Gastroesophageal sphincter (tissue), 4 donors: ENCODE measurements at regions not wholly inside any gene's neighbourhood (a gene's known extent, or its start where the extent isn't known, plus 50 kb on each side); places are given as distances from the start of the nearest gene placed in this dataset.
"Not testable (repeated sequence)": the region's sequence is repeated elsewhere in the genome, so short reads cannot be mapped to it uniquely, and the experiment has no call there.

ENCODE experiments used
- ATAC-seq: fragments of 150-250 bp; one replicate; pipeline ENCODE4 v1.9.1; 2016; ENCODE audit warnings: mild to moderate bottlenecking, moderate library complexity
- H3K27ac ChIP-seq, 4 donors: fragments of 200-600 bp; sonication (generic) in 3 of 4; 1 replicate in 3 of 4; 2 replicates in 1 of 4; pipeline ENCODE4 v1.5.1; 2016 to 2019
- H3K27me3 ChIP-seq: fragments of 200-600 bp; sonication (generic); one replicate; pipeline ENCODE4 v1.5.1; 2019
- H3K36me3 ChIP-seq, 2 donors: fragments of 200-600 bp; sonication (generic); one replicate each; pipeline ENCODE4 v1.5.1; 2019; ENCODE audit warnings: control low read depth in 1 of 2
- H3K4me1 ChIP-seq, 3 donors: fragments of 200-600 bp; sonication (generic); 1 replicate in 2 of 3; 2 replicates in 1 of 3; pipeline ENCODE4 v1.5.1; 2016 to 2019; ENCODE audit warnings: control low read depth in 2 of 3
- H3K4me3 ChIP-seq, 2 donors: fragments of 200-600 bp; sonication (generic); one replicate each; pipeline ENCODE4 v1.5.1; 2019; ENCODE audit warnings: mild to moderate bottlenecking in 1 of 2, moderate library complexity in 1 of 2
- H3K9me3 ChIP-seq, 3 donors: fragments of 200-600 bp; sonication (generic); one replicate each; pipeline ENCODE4 v1.5.1; 2017 to 2019; ENCODE audit warnings: control low read depth in 2 of 3
- EP300 ChIP-seq: sonication (generic); formaldehyde crosslinking; IDR thresholded peaks from one replicate; pipeline ENCODE4 v1.6.1; 2017; ENCODE audit warnings: antibody characterized with exemption, mild to moderate bottlenecking
- POLR2A ChIP-seq, 2 donors: fragments of 450-650 bp; IDR thresholded peaks; one replicate each; pipeline ENCODE4 v1.6.1; 2017; ENCODE audit warnings: antibody characterized with exemption in 2 of 2, mild to moderate bottlenecking in 2 of 2, moderate library complexity in 1 of 2
- POLR2AphosphoS5 ChIP-seq: sonication (generic); formaldehyde crosslinking; IDR thresholded peaks from one replicate; pipeline ENCODE4 v1.6.1; 2017; ENCODE audit warnings: antibody characterized with exemption
- WGBS, 2 donors: methylation state at CpG; one replicate each; pipeline ENCODE4 v1.1.5; 2018; ENCODE audit warnings: low coverage in 1 of 2; 5-methylcytosine and 5-hydroxymethylcytosine counted together
- TF ChIP-seq, protein P1 (sequence below), 4 experiments: fragments of 200-600 bp in 2 of 4; fragments of 450-650 bp in 2 of 4; sonication (generic) in 1 of 4; IDR thresholded peaks; one replicate each; pipeline ENCODE4 v1.5.1; 2017 to 2019; ENCODE audit warnings: antibody characterized with exemption in 4 of 4, mild to moderate bottlenecking in 2 of 4, moderate library complexity in 2 of 4

DNA sequence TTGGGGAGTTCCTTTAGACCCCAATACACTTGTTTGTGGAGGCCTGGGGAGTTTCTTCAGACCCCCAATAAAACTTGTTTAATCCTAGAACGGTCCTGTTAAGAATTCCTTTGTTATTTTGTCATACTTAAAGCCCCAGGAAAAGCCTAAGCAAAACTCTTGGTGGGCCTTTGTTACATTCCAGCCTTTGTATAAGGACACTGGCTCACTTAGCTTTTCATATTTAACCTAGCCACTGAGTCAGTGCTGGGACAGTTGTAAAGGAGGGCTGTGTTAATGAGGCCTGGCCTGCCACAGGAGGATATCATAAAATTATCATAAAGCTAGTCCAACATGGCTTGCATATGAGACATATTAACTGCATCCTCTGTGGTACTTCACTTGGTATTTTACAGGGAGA lies 760.1 kb downstream of the ZNF385D start:
- WGBS, 2 donors = 36 to 100% methylated on average over 1 of the region's 1 CpG
- ATAC-seq = no peak
- no peak overlapping the region for H3K27ac ChIP-seq

DNA sequence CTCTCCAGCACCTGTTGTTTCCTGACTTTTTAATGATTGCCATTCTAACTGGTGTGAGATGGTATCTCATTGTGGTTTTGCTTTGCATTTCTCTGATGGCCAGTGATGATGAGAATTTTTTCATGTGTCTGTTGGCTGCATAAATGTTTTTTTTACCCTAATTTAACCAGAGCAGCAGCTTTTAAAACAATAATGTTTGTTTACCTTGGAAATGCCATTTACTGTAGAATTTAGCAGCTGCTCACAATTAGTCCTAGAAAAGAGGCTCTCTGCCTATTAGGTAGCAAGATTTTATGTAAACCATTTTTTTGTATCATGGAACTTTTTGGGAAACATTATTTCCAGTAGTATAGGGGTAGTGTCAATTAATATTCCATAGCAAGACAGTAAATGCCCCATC lies 761.4 kb downstream of the ZNF385D start:
- not testable (repeated sequence) for H3K4me3 ChIP-seq, H3K27me3 ChIP-seq, H3K9me3 ChIP-seq, H3K4me1 ChIP-seq, H3K36me3 ChIP-seq, H3K27ac ChIP-seq, ATAC-seq

More for the DNA sequence above, 760.1 kb downstream of the ZNF385D start:
- Histone ChIP-seq H3K36me3 (no peaks in the 10 kb centered on the region), H3K4me1 (no peaks in the 10 kb centered on the region), H3K4me3 (no peak overlapping the region), H3K27me3 (no peaks in the 10 kb centered on the region), H3K9me3 (no peaks in the 10 kb centered on the region)
- TF ChIP-seq POLR2AphosphoS5 (no peak), POLR2A (IDR thresholded peaks at IDR 0.05) (no peak), EP300 (no peak)
- TF ChIP-seq, protein P1, sequence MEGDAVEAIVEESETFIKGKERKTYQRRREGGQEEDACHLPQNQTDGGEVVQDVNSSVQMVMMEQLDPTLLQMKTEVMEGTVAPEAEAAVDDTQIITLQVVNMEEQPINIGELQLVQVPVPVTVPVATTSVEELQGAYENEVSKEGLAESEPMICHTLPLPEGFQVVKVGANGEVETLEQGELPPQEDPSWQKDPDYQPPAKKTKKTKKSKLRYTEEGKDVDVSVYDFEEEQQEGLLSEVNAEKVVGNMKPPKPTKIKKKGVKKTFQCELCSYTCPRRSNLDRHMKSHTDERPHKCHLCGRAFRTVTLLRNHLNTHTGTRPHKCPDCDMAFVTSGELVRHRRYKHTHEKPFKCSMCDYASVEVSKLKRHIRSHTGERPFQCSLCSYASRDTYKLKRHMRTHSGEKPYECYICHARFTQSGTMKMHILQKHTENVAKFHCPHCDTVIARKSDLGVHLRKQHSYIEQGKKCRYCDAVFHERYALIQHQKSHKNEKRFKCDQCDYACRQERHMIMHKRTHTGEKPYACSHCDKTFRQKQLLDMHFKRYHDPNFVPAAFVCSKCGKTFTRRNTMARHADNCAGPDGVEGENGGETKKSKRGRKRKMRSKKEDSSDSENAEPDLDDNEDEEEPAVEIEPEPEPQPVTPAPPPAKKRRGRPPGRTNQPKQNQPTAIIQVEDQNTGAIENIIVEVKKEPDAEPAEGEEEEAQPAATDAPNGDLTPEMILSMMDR (IDR thresholded peaks at IDR 0.05) = no peak

DNA sequence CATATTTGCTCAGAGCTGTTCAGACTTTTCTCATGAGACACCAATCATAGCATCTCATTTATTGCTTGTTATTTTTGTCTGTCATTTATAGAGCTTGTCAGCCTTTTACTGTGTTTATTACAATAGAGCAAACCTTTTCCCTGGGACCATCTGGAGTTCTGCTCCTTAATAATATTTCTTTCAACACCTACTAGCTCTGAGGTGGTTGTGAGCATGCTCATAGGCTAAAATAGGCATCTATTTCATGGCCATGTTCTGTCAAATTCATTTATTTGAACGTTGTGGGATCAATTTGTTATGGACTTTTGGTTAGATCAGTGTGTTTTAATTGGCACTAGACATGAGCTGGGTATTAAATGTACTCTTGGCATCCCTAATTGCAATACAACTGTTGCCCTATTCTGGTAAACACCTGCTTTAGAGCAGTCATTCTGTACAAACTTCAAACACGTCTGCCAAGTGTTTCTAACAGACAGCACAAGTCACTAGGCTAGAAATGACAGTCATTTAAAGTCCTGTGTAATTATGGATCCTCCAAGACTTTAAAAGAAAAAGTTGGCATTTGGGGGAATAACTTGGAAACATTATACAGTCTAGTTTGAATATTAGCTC lies 766.3 kb downstream of the ZNF385D start:
- no peak overlapping the region for H3K27ac ChIP-seq

DNA sequence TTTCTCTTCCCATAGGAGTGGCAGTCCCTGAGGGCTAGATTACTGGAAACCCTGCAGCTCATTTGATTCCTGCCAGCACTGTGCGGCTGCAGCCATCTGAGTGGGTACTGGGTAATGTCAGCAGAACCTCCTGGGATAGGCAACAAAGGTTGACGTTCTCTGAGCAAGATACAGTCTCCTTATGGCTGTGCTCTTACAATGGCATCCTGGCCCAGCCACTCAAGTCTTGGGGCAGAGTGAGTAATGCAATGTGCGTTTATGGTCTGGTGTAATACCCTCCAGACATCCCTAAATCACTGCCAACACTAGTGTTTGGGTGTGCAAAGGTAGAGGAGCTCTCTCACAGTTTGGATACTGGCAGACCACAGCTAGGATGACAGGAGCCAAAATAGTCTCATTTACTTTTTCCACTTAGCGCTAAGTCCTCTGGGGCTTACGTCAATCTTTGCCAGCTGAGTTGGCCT lies 775.8 kb downstream of the ZNF385D start:
- no peak for TF ChIP-seq POLR2AphosphoS5
- TF ChIP-seq EP300 = no peak
- Histone ChIP-seq H3K4me1 (peaks cover 0 to 9% (median 0%) of the 10 kb centered on the region in 3 donors), H3K36me3 (no peaks in the 10 kb centered on the region), H3K9me3 (no peaks in the 10 kb centered on the region), H3K27ac (no peak overlapping the region), H3K4me3 (no peak overlapping the region), H3K27me3 (no peaks in the 10 kb centered on the region)
- WGBS, 2 donors = 37 to 66% methylated on average over 2 to 3 of the region's 5 CpGs
- ATAC-seq = no peak

More for the DNA sequence above, 766.3 kb downstream of the ZNF385D start:
- no peaks in the 10 kb centered on the region for H3K9me3 ChIP-seq
- peaks cover 0 to 6% (median 0%) of the 10 kb centered on the region in 3 donors for H3K4me1 ChIP-seq
- no peaks in the 10 kb centered on the region for H3K27me3 ChIP-seq
- TF ChIP-seq POLR2A (IDR thresholded peaks at IDR 0.05) (no peak), EP300 (no peak), POLR2AphosphoS5 (no peak)
- TF ChIP-seq, protein P1 (IDR thresholded peaks at IDR 0.05) = no peak
- no peak for ATAC-seq
- WGBS, 2 donors = 8 to 53% methylated on average over 1 to 2 of the region's 2 CpGs
- no peaks in the 10 kb centered on the region for H3K36me3 ChIP-seq
- H3K4me3 ChIP-seq = no peak overlapping the region

DNA sequence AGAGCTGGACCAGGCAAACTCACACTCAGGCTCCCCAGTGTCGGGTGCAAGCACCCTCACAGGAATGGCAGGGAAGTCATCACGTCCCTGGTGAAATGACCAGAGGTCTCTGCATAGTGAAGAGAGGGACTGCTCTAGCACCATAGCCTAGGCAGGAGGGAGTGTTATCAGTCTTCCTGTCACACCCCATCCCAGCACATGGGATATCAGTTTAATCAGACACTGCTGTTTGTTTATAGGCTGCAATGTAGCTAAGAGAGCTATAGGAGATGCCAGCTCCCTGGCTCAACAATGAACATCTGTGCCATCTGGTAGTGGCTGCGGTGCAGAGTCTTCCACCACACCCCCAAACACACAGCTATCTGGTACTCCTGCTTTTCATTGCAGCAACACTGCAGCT lies 776.6 kb downstream of the ZNF385D start:
- Histone ChIP-seq H3K27me3 (no peaks in the 10 kb centered on the region), H3K9me3 (no peaks in the 10 kb centered on the region), H3K36me3 (no peaks in the 10 kb centered on the region), H3K27ac (no peak overlapping the region), H3K4me1 (peaks cover 0 to 9% (median 0%) of the 10 kb centered on the region in 3 donors), H3K4me3 (no peak overlapping the region)
- TF ChIP-seq POLR2AphosphoS5 (no peak), EP300 (no peak)
- TF ChIP-seq, protein P1 (IDR thresholded peaks at IDR 0.05) = no peak
- WGBS, 2 donors = no CpG with 5 or more reads among the region's 3 CpGs
- ATAC-seq = no peak

DNA sequence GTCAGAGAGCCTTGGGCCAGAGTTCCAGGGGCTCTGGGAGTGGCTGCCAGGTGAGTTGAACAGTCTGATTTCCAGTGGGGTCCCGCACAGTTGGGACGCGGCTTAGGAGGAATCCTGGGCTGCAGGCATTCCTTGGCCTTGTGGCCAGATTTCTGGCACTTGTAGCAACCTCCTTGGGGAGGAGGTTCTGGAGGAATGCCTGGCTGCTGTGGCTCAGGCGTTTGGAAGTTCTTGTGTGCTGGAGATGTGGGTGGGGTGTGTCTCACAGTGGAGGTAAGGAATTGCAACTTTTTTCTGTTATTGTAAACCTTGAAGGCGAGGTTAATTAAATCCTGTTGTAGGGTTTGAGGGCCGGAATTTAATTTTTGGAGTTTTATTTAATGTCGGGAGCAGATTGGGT lies 780.2 kb downstream of the ZNF385D start:
- not testable (repeated sequence) for H3K4me3 ChIP-seq, H3K9me3 ChIP-seq, ATAC-seq, H3K27ac ChIP-seq, H3K36me3 ChIP-seq, H3K27me3 ChIP-seq, H3K4me1 ChIP-seq
- WGBS, 2 donors = 29 to 73% methylated on average over 1 to 4 of the region's 7 CpGs

DNA sequence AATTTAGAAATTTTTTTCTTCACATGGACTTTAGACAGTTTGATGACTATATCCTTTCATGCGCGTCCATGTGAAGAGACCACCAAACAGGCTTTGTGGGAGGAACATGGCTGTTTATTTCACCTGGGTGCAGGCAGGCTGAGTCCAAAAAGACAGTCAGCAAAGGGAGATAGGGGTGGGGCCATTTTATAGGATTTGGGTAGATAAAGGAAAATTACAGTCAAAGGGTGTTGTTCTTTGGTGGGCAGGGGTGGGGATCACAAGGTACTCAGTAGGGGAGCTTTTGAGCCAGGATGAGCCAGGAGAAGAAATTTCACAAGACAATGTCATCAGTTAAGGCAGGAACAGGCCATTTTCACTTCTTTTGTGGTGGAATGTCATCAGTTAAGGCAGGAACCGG lies 781.5 kb upstream of the SGO1 start:
- H3K27me3 ChIP-seq, H3K36me3 ChIP-seq, H3K27ac ChIP-seq, H3K4me1 ChIP-seq, H3K9me3 ChIP-seq, ATAC-seq, H3K4me3 ChIP-seq: not testable (repeated sequence)
- 85% methylated on average over 3 of the region's 3 CpGs; no CpG with 5 or more reads in 1 of the 2 donors for WGBS, 2 donors
